GM23338 (cell line): ENCODE measurements at regions not wholly inside any gene's neighbourhood (a gene's known extent, or its start where the extent isn't known, plus 50 kb on each side); places are given as distances from the start of the nearest gene placed in this dataset.

Experiments used
- CREB1 ChIP-seq: fragments of 250-450 bp; sonication (Bioruptor Pico); IDR thresholded peaks from 2 replicates; pipeline ENCODE4 v1.5.0; 2020; ENCODE audit warnings: low read depth, mild to moderate bottlenecking, moderate library complexity
- CTCF ChIP-seq, 2 experiments: fragments of 200-600 bp in 1 of 2; sonication (generic) in 1 of 2; conservative IDR thresholded peaks; 2 replicates each; pipeline versions ENCODE4 v1.5.1 to v1.6.1; 2016 to 2017; ENCODE audit warnings: antibody characterized with exemption in 2 of 2, low read depth in 2 of 2, mild to moderate bottlenecking in 2 of 2, moderate library complexity in 1 of 2
- EZH2 ChIP-seq: fragments of 200-600 bp; sonication (generic); IDR thresholded peaks from one replicate; pipeline ENCODE4 v1.8.0; 2017; ENCODE audit warnings: antibody characterized with exemption, mild to moderate bottlenecking, low read depth; ENCODE audit not compliant: unreplicated experiment
- EZH2phosphoT487 ChIP-seq: fragments of 200-600 bp; sonication (generic); IDR thresholded peaks from one replicate; pipeline ENCODE4 v1.8.1; 2018; ENCODE audit warnings: antibody characterized with exemption; ENCODE audit not compliant: unreplicated experiment
- POLR2AphosphoS5 ChIP-seq: IDR thresholded peaks from 2 replicates; pipeline ENCODE4 v1.6.1; 2016; ENCODE audit warnings: antibody characterized with exemption, low read depth
- REST ChIP-seq: IDR thresholded peaks from one replicate; pipeline ENCODE4 v1.6.1; 2018; ENCODE audit warnings: antibody characterized with exemption; ENCODE audit not compliant: unreplicated experiment
- ZNF114 ChIP-seq: fragments of 250-450 bp; sonication (Bioruptor Pico); IDR thresholded peaks from 2 replicates; pipeline ENCODE4 v1.5.0; 2020; ENCODE audit warnings: mild to moderate bottlenecking, moderate library complexity

- no peak for TF ChIP-seq CTCF (conservative IDR thresholded peaks at IDR 0.05; ENCODE audit: low read depth in 2 of 2)
- no peak for TF ChIP-seq POLR2AphosphoS5
- no peak for TF ChIP-seq ZNF114 (CRISPR knock-in tag)
- no peak for TF ChIP-seq CREB1
- no peak for TF ChIP-seq EZH2phosphoT487
- TF ChIP-seq EZH2: no peak
- no peak for TF ChIP-seq REST
Observed at GRCh38 chr19:31583148-31583547, 233.9 kb upstream of the TSHZ3 start.
